Natural killer cell treated with Interleukin-12 subunit alpha and Interleukin-12 subunit beta and Interleukin-15 and Interleukin-18, amount 100 ng/mL, for 72 hours (primary cell): ENCODE measurements at regions not wholly inside any gene's neighbourhood (a gene's known extent, or its start where the extent isn't known, plus 50 kb on each side); places are given as distances from the start of the nearest gene placed in this dataset.

Experiments
- ATAC-seq, 2 donors: fragments of 150-1000 bp; cut with Tn5 transposase in 1 of 2; sonication (Bioruptor Pico), chemical (Tn5 transposase) in 1 of 2; 2 replicates each; pipeline ENCODE4 v1.10.0; 2021
- DNase-seq: peaks from one replicate; pipeline ENCODE4 v3.0.0; 2022; ENCODE audit warnings: low spot score
- H3K27ac Mint-ChIP-seq, 2 donors: 1 replicate in 1 of 2; 2 replicates in 1 of 2; pipeline ENCODE4 v1.8.0; 2022; ENCODE audit warnings: mixed read lengths in 2 of 2, mild to moderate bottlenecking in 1 of 2, moderate library complexity in 1 of 2
- H3K27me3 Mint-ChIP-seq, 2 donors: 1 replicate in 1 of 2; 2 replicates in 1 of 2; pipeline ENCODE4 v1.8.0; 2022; ENCODE audit warnings: mixed read lengths in 2 of 2
- H3K36me3 Mint-ChIP-seq: one replicate; pipeline ENCODE4 v1.8.0; 2022; ENCODE audit warnings: mixed read lengths
- H3K4me1 Mint-ChIP-seq, 2 donors: 1 replicate in 1 of 2; 2 replicates in 1 of 2; pipeline ENCODE4 v1.8.0; 2022; ENCODE audit warnings: low read depth in 2 of 2, mixed read lengths in 2 of 2, mild to moderate bottlenecking in 1 of 2
- H3K4me3 Mint-ChIP-seq: one replicate; pipeline ENCODE4 v1.8.0; 2022; ENCODE audit warnings: mixed read lengths
- H3K9me3 Mint-ChIP-seq: 2 replicates; pipeline ENCODE4 v1.8.0; 2022; ENCODE audit warnings: mixed read lengths

GRCh38 chr21:16956824-16957223 lies 556.0 kb upstream of the CXADR start:
- Mint-ChIP-seq H3K27ac (no peak overlapping the region), H3K4me1 (no peaks in the 10 kb centered on the region), H3K9me3 (peaks cover 25% of the 10 kb centered on the region), H3K27me3 (no peaks in the 10 kb centered on the region), H3K36me3 (peaks cover 10% of the 10 kb centered on the region), H3K4me3 (no peak overlapping the region)
- DNase-seq (no peak), ATAC-seq (no peak)

DNA sequence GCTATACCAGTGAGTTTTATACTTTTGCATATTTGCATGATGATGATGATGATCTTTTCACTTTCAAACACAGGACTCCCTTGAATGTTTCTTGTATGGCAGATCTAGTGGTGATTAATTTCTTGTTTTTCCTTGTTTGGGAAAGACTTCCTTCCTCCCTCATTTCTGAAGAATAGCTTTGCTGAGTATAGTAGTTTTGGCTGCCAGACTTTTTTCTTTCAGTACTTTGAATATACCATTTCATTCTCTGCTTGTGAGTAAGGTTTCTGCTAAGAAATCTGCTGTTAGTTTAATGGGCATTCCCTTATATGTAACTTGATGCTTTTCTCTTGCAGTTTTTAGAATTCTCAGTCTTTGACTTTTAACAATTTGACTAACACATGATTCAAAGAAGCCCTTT lies 547.4 kb upstream of the CXADR start:
- H3K9me3 Mint-ChIP-seq, result peaks cover 19% of the 10 kb centered on the region
- H3K4me3 Mint-ChIP-seq, result no peak overlapping the region
- H3K27me3 Mint-ChIP-seq, result no peaks in the 10 kb centered on the region
- DNase-seq (no peak), ATAC-seq (no peak)
- H3K27ac Mint-ChIP-seq, result no peak overlapping the region
- no peaks in the 10 kb centered on the region for H3K4me1 Mint-ChIP-seq
- peaks cover 14% of the 10 kb centered on the region for H3K36me3 Mint-ChIP-seq

- Mint-ChIP-seq H3K36me3 (peaks cover 17% of the 10 kb centered on the region), H3K27ac (no peak overlapping the region), H3K4me1 (no peaks in the 10 kb centered on the region), H3K4me3 (no peak overlapping the region), H3K27me3 (no peaks in the 10 kb centered on the region), H3K9me3 (peaks cover 13% of the 10 kb centered on the region)
- ATAC-seq (no peak), DNase-seq (no peak)
Observed at GRCh38 chr21:16968436-16968835, 544.4 kb upstream of the CXADR start.

- Mint-ChIP-seq H3K27me3 (no peaks in the 10 kb centered on the region), H3K27ac (no peak overlapping the region), H3K4me3 (no peak overlapping the region), H3K4me1 (no peaks in the 10 kb centered on the region), H3K36me3 (peaks cover 17% of the 10 kb centered on the region), H3K9me3 (peaks cover 12% of the 10 kb centered on the region)
- no peak for ATAC-seq
- no peak for DNase-seq
Observed at GRCh38 chr21:16969636-16970035, 543.2 kb upstream of the CXADR start.

DNA sequence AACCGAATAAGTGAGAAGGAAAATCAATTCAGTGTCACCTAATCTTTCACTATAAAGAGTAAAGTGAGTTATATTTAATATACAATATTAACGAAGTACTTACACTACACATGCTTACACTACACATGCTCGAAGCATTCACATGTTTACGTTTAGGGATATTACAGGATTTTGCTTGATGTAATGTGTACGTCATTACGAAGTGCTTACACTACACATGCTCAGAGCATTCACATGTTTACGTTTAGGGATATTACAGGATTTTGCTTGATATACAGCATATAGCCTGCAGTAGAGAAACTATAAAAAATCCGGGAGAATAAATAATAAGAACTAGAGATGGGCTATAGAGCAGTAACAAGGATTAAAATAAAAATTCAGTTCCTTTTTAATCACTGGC lies 538.8 kb upstream of the CXADR start:
- Mint-ChIP-seq H3K36me3 (peaks cover 4% of the 10 kb centered on the region), H3K27me3 (no peaks in the 10 kb centered on the region), H3K9me3 (peaks cover 7% of the 10 kb centered on the region), H3K4me1 (no peaks in the 10 kb centered on the region), H3K4me3 (no peak overlapping the region), H3K27ac (no peak overlapping the region)
- DNase-seq (no peak), ATAC-seq (no peak)

- no peak overlapping the region for H3K4me3 Mint-ChIP-seq
- peaks cover 4% of the 10 kb centered on the region for H3K36me3 Mint-ChIP-seq
- no peaks in the 10 kb centered on the region for H3K4me1 Mint-ChIP-seq
- ATAC-seq, result no peak
- peaks cover 11% of the 10 kb centered on the region for H3K9me3 Mint-ChIP-seq
- no peak overlapping the region for H3K27ac Mint-ChIP-seq
- DNase-seq, result no peak
- no peaks in the 10 kb centered on the region for H3K27me3 Mint-ChIP-seq
Observed at GRCh38 chr21:16976193-16976592, 536.6 kb upstream of the CXADR start.

DNA sequence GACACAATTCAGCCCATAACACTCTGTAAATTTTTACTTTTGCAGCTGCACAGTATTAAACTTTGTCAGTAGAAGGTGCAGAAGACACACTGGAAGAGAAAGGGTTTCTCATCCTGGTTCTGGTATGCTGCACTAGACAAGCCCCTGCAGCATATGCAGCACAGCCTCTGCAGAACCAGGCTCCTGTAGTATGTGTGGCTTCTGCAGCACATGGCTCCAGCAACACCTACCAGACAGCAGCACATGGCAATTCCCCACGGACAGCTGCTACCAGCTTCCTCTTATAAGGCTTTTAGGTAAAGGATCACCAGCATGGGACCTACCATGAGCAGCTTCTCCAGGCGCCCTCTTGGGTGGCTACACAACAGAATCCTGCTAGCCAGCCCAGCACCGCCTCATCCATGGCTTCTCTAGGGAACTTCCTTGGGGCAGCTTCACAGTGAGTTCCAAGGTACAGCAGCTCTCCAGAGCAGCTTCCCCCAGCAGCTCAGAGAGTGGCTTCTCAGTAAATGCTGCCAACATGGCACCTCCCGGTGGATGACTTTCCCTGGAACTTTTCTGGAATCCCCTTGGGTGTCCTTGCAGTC lies 534.4 kb upstream of the CXADR start:
- H3K4me1 Mint-ChIP-seq, result no peaks in the 10 kb centered on the region
- H3K4me3 Mint-ChIP-seq, result no peak overlapping the region
- H3K9me3 Mint-ChIP-seq, result peaks cover 9% of the 10 kb centered on the region
- ATAC-seq (no peak), DNase-seq (no peak)
- H3K36me3 Mint-ChIP-seq, result peaks cover 4% of the 10 kb centered on the region
- H3K27ac Mint-ChIP-seq, result no peak overlapping the region
- H3K27me3 Mint-ChIP-seq, result no peaks in the 10 kb centered on the region

GRCh38 chr21:16979574-16979973 lies 533.3 kb upstream of the CXADR start:
- H3K4me1 Mint-ChIP-seq, result no peaks in the 10 kb centered on the region

GRCh38 chr21:16983420-16983819 lies 529.4 kb upstream of the CXADR start:
- Mint-ChIP-seq H3K36me3 (peaks cover 4% of the 10 kb centered on the region), H3K4me1 (no peaks in the 10 kb centered on the region), H3K27ac (no peak overlapping the region), H3K4me3 (no peak overlapping the region), H3K27me3 (no peaks in the 10 kb centered on the region), H3K9me3 (peaks cover 17% of the 10 kb centered on the region)
- DNase-seq (no peak), ATAC-seq (no peak)

More at GRCh38 chr21:16979574-16979973, 533.3 kb upstream of the CXADR start:
- no peak for DNase-seq
- ATAC-seq, result no peak
- Mint-ChIP-seq H3K4me3 (no peak overlapping the region), H3K27me3 (no peaks in the 10 kb centered on the region), H3K36me3 (peaks cover 4% of the 10 kb centered on the region), H3K9me3 (peaks cover 11% of the 10 kb centered on the region), H3K27ac (no peak overlapping the region)

DNA sequence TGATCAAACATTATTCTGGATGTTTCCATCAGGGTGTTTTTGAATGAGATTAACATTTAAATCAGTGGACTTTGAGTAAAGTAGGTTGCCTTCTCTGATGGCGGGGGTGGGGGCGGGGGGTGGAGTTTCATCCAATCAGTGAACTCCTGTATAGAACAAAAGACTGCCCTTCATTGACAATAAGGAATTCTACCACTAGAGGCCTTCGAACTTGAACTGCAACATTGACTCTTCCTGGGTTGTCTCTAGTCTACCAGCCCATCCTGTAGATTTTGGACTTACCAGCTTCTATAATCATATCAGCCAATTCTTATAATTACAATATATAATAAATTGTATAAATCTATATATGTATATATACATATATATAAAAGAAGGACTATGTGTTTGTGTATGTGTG lies 520.4 kb upstream of the CXADR start:
- peaks cover 6% of the 10 kb centered on the region for H3K36me3 Mint-ChIP-seq
- H3K27me3 Mint-ChIP-seq, result no peaks in the 10 kb centered on the region
- no peak overlapping the region for H3K4me3 Mint-ChIP-seq
- no peak for DNase-seq
- H3K27ac Mint-ChIP-seq, result no peak overlapping the region
- no peak for ATAC-seq
- peaks cover 17% of the 10 kb centered on the region for H3K9me3 Mint-ChIP-seq
- H3K4me1 Mint-ChIP-seq, result no peaks in the 10 kb centered on the region

DNA sequence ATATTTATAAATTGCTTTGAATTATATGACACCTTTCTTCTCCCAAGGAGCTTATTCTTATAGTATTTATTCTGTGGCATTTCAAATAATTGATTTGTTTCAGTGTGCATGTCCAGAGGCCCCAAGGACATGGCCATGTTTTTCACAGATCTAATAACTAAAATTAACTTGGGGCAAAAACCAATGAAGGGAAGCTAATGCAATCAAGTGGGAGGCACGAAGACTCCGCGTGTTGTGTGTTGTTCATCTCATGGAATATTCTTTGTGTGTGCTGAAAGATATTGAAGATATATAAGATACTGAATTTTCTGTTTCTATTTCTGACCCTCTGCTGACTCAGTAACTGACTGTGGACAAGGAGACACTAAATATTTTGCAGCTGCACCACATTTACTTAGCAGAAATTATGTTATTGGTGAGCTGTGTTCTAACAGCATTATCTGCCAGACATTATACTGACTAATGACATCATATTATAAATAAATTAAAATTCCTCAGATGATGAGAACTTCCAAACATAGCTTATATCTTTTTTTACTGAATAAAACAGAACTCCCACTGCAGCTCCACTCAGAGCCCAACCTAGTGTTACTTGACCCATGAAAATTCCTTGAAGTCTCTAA lies 519.3 kb upstream of the CXADR start:
- Mint-ChIP-seq H3K36me3 (peaks cover 6% of the 10 kb centered on the region), H3K27ac (no peak overlapping the region), H3K27me3 (no peaks in the 10 kb centered on the region), H3K4me1 (no peaks in the 10 kb centered on the region), H3K4me3 (no peak overlapping the region), H3K9me3 (peaks cover 13% of the 10 kb centered on the region)
- DNase-seq, result no peak
- no peak for ATAC-seq

DNA sequence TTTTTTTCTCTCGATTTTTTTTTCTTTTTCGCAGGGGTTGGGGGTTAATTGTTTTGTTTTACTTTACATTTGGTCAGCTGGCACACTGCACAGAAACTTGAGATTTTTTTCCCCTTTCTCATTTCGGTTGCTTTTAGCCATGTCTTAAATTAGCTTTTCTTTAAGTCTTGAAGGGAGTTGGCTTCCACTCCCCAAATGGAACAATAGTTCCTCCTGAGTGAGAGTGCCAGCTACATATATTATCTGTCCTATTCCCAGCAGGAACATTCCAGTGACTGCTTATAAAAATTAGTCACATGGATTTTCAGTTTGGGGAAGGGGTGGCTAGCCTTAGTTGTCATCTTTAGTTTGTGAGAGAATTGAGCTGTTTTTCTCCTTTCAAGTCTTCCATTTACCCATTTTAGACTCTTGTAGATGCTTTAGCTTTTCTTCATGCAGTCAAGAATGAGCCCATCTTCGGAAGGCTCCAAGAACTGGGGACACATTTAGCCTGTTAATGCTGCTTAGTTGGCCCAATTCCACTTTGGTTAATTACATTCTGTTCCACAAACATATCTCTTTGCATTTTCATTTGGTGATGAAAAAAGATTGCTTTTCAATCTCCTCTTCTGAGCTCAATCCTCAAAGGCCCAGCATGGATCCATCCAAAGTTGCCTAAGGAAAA lies 510.1 kb upstream of the CXADR start:
- H3K27ac Mint-ChIP-seq, result no peak overlapping the region
- no peak for DNase-seq
- no peaks in the 10 kb centered on the region for H3K27me3 Mint-ChIP-seq
- no peak for ATAC-seq
- H3K36me3 Mint-ChIP-seq, result peaks cover 4% of the 10 kb centered on the region
- H3K4me3 Mint-ChIP-seq, result no peak overlapping the region
- H3K4me1 Mint-ChIP-seq, result no peaks in the 10 kb centered on the region
- peaks cover 15% of the 10 kb centered on the region for H3K9me3 Mint-ChIP-seq

DNA sequence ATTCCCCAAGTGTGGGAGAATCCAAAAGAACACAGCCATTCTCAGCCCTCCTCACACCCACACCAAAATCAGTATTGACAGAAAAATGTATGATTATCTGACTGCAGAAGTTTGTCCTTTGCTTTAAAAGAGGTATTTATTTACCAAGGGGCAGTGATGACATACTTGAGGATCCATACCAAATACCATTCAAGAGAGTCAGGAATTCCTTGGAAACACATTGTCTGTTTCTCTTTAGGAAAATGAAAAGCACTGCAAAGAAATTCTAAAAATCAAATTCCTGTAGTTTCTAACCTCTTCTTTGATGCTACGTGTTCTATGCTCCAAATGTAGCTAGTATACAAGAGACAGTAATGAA lies 509.6 kb upstream of the CXADR start:
- Mint-ChIP-seq H3K9me3 (peaks cover 15% of the 10 kb centered on the region), H3K4me1 (no peaks in the 10 kb centered on the region), H3K27me3 (no peaks in the 10 kb centered on the region), H3K36me3 (peaks cover 4% of the 10 kb centered on the region), H3K27ac (no peak overlapping the region), H3K4me3 (no peak overlapping the region)
- ATAC-seq, result no peak
- no peak for DNase-seq

- no peak for ATAC-seq
- no peaks in the 10 kb centered on the region for H3K4me1 Mint-ChIP-seq
- no peak for DNase-seq
Observed at GRCh38 chr21:17003763-17004373, 509.0 kb upstream of the CXADR start.

More at GRCh38 chr21:17003763-17004373, 509.0 kb upstream of the CXADR start:
- no peaks in the 10 kb centered on the region for H3K27me3 Mint-ChIP-seq
- peaks cover 16% of the 10 kb centered on the region for H3K9me3 Mint-ChIP-seq
- no peak overlapping the region for H3K4me3 Mint-ChIP-seq
- H3K27ac Mint-ChIP-seq, result no peak overlapping the region
- H3K36me3 Mint-ChIP-seq, result peaks cover 2% of the 10 kb centered on the region
